Uterus (tissue), 2 donors: ENCODE measurements at regions not wholly inside any gene's neighbourhood (a gene's known extent, or its start where the extent isn't known, plus 50 kb on each side); places are given as distances from the start of the nearest gene placed in this dataset.

Experiments used
- CTCF ChIP-seq, 4 experiments: fragments of 200-600 bp in 2 of 4; fragments of 450-650 bp in 2 of 4; sonication (generic) in 2 of 4; IDR thresholded peaks; one replicate each; pipeline ENCODE4 v1.5.1; 2016 to 2019; ENCODE audit warnings: antibody characterized with exemption in 4 of 4, mild to moderate bottlenecking in 2 of 4, moderate library complexity in 1 of 4
- POLR2A ChIP-seq, 2 donors: fragments of 450-650 bp; IDR thresholded peaks; one replicate each; pipeline ENCODE4 v1.6.1; 2016; ENCODE audit warnings: antibody characterized with exemption in 2 of 2, mild to moderate bottlenecking in 1 of 2, moderate library complexity in 1 of 2

GRCh38 chr1:183724350-183725042 lies 71.4 kb upstream of the APOBEC4 start:
- no peak for TF ChIP-seq POLR2A (IDR thresholded peaks at IDR 0.05)
- TF ChIP-seq CTCF (IDR thresholded peaks at IDR 0.05): no peak
